HG02970 (cell line): ENCODE measurements at regions not wholly inside any gene's neighbourhood (a gene's known extent, or its start where the extent isn't known, plus 50 kb on each side); places are given as distances from the start of the nearest gene placed in this dataset.
"Not testable (repeated sequence)": the region's sequence is repeated elsewhere in the genome, so short reads cannot be mapped to it uniquely, and the experiment has no call there.

ENCODE experiments used
- ATAC-seq: cut with Tn5 transposase; IDR thresholded peaks from one replicate; pipeline ENCODE4 v1.9.1; 2021; ENCODE audit warnings: mild to moderate bottlenecking, moderate library complexity, moderate number of reproducible peaks; ENCODE audit not compliant: unreplicated experiment, low FRiP score

DNA sequence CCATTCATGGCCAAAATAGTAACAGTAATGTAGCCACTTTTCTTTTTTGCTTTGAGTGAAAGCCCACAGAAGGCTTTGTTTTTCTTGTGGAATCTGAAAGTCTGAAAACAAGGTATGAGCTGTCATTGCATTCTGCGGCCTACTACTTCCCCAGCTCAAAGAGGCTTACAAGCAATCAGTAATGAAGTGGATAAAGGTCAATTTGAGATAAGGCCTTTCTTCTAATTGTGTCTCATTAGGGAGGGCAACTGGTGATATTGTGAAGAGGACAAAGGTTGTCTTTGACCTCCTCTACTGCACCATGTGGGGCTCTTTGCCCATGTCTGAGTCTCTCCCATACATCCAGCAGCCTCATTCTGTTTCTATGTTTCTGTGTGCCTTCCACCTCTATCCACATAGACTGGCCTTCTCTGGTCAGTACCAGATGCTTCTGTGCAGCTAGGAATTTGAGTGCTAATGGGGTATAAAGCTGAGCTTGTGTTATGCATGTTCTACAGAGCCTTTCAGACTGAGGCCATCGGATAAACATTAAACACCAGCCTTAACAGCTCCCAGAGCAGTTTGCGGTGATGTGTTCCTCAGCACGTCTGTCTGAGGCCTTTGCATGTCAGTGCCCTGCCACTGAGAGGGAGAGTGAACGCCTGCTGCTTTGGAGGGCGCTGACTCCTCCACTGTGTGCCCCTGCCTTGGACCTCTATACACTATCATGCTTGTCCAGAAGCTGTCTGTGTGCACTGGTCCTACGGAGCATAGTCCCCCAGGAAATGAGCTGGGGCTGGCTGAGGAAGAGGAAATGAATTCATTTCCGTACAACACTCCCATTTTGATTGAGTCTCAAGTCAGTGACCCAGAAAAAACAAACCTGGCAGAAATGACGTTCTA lies 80.2 kb downstream of the SH2D1A start:
- no peak for ATAC-seq

- no peak for ATAC-seq
Measured at GRCh38 chrX:124433186-124433585, 86.8 kb downstream of the SH2D1A start.

DNA sequence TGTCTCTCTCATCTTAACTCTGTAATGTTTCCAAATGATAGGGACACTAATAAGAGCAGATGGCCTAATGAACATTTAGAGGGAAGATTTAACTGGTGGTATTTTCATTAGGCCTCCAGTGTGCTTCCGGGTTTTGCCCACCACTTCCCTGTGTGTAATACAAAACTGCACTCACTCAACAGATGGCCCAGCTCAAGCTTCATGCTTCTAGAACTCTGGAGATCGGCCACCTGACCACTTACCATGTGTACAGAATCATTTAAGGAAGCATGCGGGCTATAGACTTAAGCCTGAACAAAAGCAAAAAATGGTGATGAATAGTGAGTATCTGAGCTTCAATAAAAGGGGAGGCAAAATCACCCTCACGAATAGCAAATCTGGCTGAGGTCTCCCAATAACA lies 89.3 kb downstream of the SH2D1A start:
- ATAC-seq: no peak

DNA sequence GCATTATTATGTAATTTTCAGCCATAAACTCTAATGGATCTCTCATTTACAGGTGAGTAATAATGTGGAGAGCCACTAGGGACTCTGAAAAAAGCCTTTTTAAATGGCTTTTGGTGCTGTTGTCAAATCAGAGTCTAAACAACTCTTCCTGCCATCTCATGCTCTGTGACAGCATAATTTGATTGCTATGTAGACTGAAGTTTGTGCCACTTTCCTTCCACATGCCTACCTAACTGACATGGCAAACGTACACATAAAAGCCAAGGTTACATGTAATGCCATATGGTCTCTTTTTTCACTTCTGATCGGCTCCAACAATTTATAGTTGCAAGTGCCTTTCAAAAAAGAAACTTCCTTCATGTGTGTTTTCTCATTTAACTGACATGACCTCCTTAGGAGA lies 94.3 kb downstream of the SH2D1A start:
- no peak for ATAC-seq

DNA sequence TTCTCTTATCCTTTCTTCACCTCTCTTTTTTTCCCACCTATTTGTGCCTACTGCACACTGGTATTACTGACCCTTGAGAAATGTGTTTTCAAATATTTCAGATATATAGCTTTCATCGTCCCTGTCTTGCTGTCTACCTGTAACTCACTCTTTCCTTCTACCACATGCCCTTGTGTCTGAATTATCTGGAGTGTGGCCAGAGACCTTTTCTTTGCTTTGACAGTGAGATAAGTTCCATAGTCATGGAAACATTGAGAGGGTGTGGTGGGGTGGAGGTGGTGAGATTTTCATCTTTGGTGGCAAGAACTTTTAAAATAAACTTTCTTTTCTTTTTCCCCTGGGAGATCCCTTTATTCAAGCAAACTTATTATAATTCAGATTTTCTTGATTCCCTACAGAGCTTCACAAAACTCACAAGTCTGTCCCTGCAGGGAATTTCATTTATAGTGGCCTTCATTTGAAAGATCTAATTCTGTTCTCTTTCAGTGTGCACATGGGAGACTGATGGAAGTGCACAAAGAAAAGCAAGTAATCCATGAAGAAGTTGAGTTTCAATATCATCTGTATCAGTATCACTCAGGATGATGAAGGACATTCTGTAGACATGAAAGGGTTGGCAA lies 95.7 kb downstream of the SH2D1A start:
- no peak for ATAC-seq

DNA sequence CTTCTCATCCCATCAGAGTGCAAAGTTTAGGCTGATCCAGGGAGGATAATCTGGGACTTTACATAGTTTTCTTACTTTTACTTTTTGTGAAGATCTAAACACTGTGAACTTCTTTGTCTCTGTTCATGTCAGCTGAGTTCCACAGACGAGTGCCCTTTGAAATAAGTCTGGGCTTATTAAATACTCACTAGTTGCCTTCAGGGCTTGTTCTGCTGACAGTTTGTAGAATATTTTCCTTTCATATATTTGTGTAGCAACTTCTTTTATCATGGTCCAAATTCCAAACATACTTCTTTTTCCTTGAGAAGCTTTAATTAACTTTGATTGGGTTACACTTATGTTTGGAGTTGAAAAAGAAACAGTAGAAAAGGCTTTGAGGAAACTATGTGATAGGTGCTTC lies 109.6 kb downstream of the SH2D1A start:
- no peak for ATAC-seq

- ATAC-seq: not testable (repeated sequence)
Measured at GRCh38 chrX:124459851-124460250, 113.5 kb downstream of the SH2D1A start.

DNA sequence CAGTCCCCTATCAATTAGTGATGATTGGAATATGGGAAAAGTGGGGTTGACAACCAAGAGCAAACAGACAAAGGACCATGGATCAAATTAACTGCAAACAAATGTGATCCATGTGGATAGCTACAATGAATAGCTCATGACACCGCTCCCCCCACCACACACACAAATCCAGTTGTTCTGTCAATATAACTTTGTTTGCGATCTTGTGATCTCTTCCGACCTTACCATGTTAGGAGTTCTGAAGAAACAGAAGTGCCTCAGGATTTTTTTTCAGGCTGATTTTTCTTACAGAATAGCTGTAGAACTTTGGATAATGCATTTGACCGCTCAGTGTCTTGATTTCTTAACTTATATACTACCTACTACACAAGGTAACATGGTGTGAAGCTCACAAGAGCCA lies 116.6 kb downstream of the SH2D1A start:
- no peak for ATAC-seq

GRCh38 chrX:124467202-124467601 lies 120.8 kb downstream of the SH2D1A start:
- no peak for ATAC-seq

DNA sequence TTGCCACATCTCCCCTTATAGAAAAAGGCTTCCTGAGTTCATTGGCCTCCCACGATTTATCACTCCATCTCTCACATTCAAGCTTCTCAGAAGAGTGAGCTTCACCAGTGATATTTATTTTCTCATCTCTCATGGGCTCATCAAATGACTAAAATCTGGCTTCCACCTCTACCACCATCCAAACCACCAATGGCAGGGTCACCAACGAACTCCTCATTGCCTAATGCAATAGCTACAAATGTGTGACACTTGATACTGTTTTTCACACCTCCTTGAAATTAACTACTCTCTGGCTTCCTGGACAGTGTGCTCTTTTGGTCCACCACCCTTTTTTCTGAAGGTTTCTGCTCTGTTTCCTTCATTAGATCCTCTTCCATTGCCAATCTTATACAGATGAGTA lies 129.0 kb downstream of the SH2D1A start:
- ATAC-seq: no peak

GRCh38 chrX:124476562-124476961 lies 130.2 kb downstream of the SH2D1A start:
- ATAC-seq: no peak

GRCh38 chrX:124478046-124478445 lies 131.7 kb downstream of the SH2D1A start:
- ATAC-seq: no peak

DNA sequence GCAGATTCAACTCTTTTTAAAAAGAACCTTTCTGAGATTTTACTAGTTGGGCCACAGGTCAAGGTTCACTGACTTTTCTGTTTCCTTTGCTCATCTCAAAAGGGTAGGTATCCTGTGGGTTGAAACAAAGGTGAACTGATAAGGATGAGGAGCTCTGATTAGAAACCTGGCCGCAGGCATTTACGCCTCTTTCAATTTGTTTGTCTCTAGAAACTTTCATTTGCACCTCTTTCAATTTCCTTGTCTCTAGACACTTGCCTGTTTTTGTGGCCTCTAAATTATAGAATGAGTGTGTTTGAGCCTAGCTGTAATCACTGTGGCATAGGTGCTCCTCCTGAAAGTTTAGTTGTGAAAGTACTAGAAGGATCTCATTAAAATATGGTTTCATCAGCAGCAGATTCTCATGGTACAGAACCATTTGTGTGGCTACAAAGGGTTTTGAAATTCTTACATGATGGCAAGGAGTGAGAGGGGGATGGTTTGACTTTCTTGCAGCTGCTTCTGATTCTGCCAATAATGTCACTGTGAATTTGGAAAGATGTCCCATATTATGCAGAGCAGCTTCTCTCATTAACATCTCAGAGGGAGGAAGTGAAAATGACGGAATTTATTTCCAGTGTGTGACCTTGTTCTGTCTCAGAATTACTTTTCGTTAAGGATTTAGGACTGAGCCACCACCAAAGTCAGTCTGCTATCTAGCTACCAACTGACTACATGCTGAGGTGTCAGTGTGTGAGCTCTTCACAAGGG lies 142.2 kb downstream of the SH2D1A start:
- ATAC-seq: no peak

- no peak for ATAC-seq
Measured at GRCh38 chrX:124493984-124494383, 147.6 kb downstream of the SH2D1A start.

DNA sequence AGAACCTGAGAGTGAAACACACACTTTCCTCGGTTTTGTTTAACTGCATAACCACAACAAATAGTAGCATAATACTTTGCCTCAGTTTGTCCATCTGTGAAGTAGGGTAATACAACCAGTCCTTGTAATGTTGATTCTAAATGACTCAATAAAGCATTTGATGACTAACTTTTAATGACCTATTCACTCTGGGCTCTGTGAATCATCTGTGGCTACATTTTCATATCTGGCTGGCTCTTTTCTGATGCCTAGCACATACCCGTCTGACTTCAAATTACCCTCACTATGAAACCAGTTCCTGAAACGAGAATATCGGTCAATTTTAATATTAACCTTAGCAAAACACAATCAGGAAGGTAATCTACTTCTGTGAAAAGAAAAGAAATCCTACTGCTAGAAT lies 151.0 kb downstream of the SH2D1A start:
- no peak for ATAC-seq

- no peak for ATAC-seq
Measured at GRCh38 chrX:124501586-124501985, 155.2 kb downstream of the SH2D1A start.

DNA sequence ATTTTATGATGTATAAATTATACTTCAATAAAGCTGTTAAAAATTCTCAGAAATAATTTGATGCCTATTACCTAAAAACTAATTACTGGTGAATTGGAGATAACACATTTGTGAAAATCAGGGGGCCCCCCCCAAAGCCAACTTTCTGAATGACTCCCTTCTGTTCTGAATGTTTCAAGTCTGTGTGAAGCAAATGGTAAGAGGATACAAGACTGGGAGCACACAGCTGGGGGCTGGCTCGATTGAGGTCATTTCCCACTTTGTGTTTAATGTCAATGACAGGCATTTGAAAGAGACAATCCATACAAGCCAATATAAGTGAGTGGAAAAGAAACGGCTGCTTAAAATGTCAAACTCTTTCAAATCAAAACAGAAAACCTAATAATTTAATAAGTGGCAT lies 155.8 kb downstream of the SH2D1A start:
- ATAC-seq: no peak

GRCh38 chrX:124502599-124502998 lies 156.2 kb downstream of the SH2D1A start:
- ATAC-seq: no peak

GRCh38 chrX:124504111-124504983 lies 158.0 kb downstream of the SH2D1A start:
- ATAC-seq: peak; percentile 59

DNA sequence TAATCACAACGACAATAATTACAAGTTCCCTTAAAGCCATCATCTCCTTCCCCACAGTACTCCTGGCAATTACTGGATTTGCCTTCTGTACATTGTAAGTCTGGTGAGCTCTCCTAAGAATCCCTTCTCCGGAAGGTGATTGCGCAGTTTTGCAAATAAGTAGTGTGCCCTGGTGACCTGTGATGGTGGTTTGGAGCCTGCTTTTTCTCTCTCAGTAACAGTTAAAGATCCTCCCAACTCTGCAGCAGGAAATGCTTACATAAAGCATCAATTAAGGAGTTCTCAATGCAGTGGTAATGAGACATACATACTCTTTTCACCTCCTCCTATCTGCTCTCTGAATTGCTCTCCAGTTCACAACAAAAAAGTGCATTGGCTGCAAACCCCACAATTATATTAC lies 159.7 kb downstream of the SH2D1A start:
- ATAC-seq: no peak
